ENCODE measurements at regions not wholly inside any gene's neighbourhood (a gene's known extent, or its start where the extent isn't known, plus 50 kb on each side); places are given as distances from the start of the nearest gene placed in this dataset.

DNA sequence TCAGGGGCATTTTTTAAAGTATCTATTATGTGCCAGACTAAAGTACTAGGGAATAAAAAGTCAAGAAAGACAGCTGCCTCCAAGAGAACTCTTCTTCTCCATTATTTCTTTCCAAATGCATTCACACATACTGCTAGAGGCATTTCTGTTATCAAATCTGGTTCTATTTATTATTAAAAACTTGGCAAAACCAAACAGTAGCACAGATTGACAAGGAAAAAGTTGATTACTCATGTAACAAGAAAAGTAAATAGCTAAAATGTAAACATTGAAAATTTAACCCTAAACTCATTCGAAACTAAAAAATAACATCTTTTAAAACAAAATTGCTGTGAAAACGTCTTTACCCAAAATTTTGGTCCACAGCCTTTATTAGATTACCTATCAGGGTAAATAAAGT, 132.9 kb upstream of the GUCY1A2 start:
- Histone ChIP-seq H3K27ac (ENCODE audit: extremely low read depth, low read depth, low read length) (no peak overlapping the region), H3K36me3 (ENCODE audit: control insufficient read depth in 2 of 2, insufficient read depth in 1 of 2, low read length in 2 of 2) (no peaks in the 10 kb centered on the region), H3K4me1 (ENCODE audit: control insufficient read depth, insufficient read depth, low read length) (no peaks in the 10 kb centered on the region), H3K4me3 (ENCODE audit: low read depth, low read length) (no peak overlapping the region), H3K9me3 (ENCODE audit: control insufficient read depth, insufficient read depth, low read depth, low read length) (no peaks in the 10 kb centered on the region)
- TF ChIP-seq WT1 (tag by site-specific recombination; IDR thresholded peaks at IDR 0.05) (no peak), ZNF48 (tag by site-specific recombination; IDR thresholded peaks at IDR 0.05) (no peak)
- ChIA-PET CTCF (interaction anchor here (0.6 kb wide), 1 partner anchor 45 kb away, joined by 4 read pairs; no protein-coding TSS in a partner anchor), POLR2A (no interaction called here)

DNA sequence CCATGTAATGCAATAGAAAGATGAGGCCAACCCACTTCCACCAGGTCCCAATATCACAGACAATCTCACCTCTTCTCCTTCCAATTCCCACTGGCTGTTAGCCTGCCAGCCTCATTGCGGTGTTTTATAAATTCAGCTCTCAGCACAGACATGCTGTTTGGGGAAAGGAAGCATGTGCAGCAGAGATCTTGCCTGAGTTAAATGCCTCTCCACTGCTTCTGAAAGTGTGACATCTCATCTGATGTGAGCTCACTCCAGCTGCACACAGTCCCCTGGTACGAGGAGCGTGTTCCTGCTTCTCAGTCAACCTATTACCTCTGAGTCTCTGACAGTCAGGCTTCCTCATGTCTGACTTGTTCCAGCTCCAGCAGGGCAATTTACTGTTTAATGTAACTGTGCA, 122.7 kb upstream of the GUCY1A2 start:
- Histone ChIP-seq H3K4me3 (ENCODE audit: low read depth, low read length) (no peak overlapping the region), H3K27ac (ENCODE audit: extremely low read depth, low read depth, low read length) (no peak overlapping the region), H3K36me3 (ENCODE audit: control insufficient read depth in 2 of 2, insufficient read depth in 1 of 2, low read length in 2 of 2) (no peaks in the 10 kb centered on the region), H3K4me1 (ENCODE audit: control insufficient read depth, insufficient read depth, low read length) (no peaks in the 10 kb centered on the region), H3K9me3 (ENCODE audit: control insufficient read depth, insufficient read depth, low read depth, low read length) (no peaks in the 10 kb centered on the region)
- TF ChIP-seq ZNF658 (tag by site-specific recombination; IDR thresholded peaks at IDR 0.05): no peak
- no peak for TF ChIP-seq ZNF621 (tag by site-specific recombination; IDR thresholded peaks at IDR 0.05)
- TF ChIP-seq ZNF366 (tag by site-specific recombination; conservative IDR thresholded peaks at IDR 0.05): no peak
- no peak for TF ChIP-seq ZNF521 (tag by site-specific recombination; IDR thresholded peaks at IDR 0.05)
- TF ChIP-seq WT1 (tag by site-specific recombination; IDR thresholded peaks at IDR 0.05): no peak
- TF ChIP-seq, protein P1, sequence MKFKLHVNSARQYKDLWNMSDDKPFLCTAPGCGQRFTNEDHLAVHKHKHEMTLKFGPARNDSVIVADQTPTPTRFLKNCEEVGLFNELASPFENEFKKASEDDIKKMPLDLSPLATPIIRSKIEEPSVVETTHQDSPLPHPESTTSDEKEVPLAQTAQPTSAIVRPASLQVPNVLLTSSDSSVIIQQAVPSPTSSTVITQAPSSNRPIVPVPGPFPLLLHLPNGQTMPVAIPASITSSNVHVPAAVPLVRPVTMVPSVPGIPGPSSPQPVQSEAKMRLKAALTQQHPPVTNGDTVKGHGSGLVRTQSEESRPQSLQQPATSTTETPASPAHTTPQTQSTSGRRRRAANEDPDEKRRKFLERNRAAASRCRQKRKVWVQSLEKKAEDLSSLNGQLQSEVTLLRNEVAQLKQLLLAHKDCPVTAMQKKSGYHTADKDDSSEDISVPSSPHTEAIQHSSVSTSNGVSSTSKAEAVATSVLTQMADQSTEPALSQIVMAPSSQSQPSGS (tag by site-specific recombination; IDR thresholded peaks at IDR 0.05; ENCODE audit: low read depth): no peak
- no peak for TF ChIP-seq OVOL3 (tag by site-specific recombination; IDR thresholded peaks at IDR 0.05)
- no peak for TF ChIP-seq BCL11A (tag by site-specific recombination; IDR thresholded peaks at IDR 0.05; ENCODE audit: low read depth)
- no peak for TF ChIP-seq ZNF561 (tag by site-specific recombination; IDR thresholded peaks at IDR 0.05; ENCODE audit: borderline replicate concordance)
- TF ChIP-seq ZNF510 (tag by site-specific recombination; IDR thresholded peaks at IDR 0.05; ENCODE audit: insufficient replicate concordance): no peak
- no peak for TF ChIP-seq OSR2 (tag by site-specific recombination; IDR thresholded peaks at IDR 0.05)
- TF ChIP-seq ZNF791 (tag by site-specific recombination; IDR thresholded peaks at IDR 0.05): no peak
- TF ChIP-seq, protein P2, sequence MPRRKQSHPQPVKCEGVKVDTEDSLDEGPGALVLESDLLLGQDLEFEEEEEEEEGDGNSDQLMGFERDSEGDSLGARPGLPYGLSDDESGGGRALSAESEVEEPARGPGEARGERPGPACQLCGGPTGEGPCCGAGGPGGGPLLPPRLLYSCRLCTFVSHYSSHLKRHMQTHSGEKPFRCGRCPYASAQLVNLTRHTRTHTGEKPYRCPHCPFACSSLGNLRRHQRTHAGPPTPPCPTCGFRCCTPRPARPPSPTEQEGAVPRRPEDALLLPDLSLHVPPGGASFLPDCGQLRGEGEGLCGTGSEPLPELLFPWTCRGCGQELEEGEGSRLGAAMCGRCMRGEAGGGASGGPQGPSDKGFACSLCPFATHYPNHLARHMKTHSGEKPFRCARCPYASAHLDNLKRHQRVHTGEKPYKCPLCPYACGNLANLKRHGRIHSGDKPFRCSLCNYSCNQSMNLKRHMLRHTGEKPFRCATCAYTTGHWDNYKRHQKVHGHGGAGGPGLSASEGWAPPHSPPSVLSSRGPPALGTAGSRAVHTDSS (tag by site-specific recombination; IDR thresholded peaks at IDR 0.05): no peak
- TF ChIP-seq ZFHX2 (tag by site-specific recombination; conservative IDR thresholded peaks at IDR 0.05): no peak
- TF ChIP-seq ZNF837 (tag by site-specific recombination; IDR thresholded peaks at IDR 0.05): no peak
- TF ChIP-seq, protein P3, sequence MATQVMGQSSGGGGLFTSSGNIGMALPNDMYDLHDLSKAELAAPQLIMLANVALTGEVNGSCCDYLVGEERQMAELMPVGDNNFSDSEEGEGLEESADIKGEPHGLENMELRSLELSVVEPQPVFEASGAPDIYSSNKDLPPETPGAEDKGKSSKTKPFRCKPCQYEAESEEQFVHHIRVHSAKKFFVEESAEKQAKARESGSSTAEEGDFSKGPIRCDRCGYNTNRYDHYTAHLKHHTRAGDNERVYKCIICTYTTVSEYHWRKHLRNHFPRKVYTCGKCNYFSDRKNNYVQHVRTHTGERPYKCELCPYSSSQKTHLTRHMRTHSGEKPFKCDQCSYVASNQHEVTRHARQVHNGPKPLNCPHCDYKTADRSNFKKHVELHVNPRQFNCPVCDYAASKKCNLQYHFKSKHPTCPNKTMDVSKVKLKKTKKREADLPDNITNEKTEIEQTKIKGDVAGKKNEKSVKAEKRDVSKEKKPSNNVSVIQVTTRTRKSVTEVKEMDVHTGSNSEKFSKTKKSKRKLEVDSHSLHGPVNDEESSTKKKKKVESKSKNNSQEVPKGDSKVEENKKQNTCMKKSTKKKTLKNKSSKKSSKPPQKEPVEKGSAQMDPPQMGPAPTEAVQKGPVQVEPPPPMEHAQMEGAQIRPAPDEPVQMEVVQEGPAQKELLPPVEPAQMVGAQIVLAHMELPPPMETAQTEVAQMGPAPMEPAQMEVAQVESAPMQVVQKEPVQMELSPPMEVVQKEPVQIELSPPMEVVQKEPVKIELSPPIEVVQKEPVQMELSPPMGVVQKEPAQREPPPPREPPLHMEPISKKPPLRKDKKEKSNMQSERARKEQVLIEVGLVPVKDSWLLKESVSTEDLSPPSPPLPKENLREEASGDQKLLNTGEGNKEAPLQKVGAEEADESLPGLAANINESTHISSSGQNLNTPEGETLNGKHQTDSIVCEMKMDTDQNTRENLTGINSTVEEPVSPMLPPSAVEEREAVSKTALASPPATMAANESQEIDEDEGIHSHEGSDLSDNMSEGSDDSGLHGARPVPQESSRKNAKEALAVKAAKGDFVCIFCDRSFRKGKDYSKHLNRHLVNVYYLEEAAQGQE (tag by site-specific recombination; IDR thresholded peaks at IDR 0.05): no peak
- TF ChIP-seq ZXDB (tag by site-specific recombination; IDR thresholded peaks at IDR 0.05): no peak
- ChIA-PET CTCF (interaction anchor here (0.5 to 0.6 kb wide), 2 partner anchors 63 to 418 kb away, joined by 3 read pairs; no protein-coding TSS in a partner anchor), POLR2A (no interaction called here)

Measured in HEK293 (cell line).